GF-D8 (cell line): ENCODE measurements at regions not wholly inside any gene's neighbourhood (a gene's known extent, or its start where the extent isn't known, plus 50 kb on each side); places are given as distances from the start of the nearest gene placed in this dataset.

ENCODE experiments used
- DNase-seq: peaks from one replicate; lab custom pipeline; 2025; lab: John Stamatoyannopoulos, UW

DNA sequence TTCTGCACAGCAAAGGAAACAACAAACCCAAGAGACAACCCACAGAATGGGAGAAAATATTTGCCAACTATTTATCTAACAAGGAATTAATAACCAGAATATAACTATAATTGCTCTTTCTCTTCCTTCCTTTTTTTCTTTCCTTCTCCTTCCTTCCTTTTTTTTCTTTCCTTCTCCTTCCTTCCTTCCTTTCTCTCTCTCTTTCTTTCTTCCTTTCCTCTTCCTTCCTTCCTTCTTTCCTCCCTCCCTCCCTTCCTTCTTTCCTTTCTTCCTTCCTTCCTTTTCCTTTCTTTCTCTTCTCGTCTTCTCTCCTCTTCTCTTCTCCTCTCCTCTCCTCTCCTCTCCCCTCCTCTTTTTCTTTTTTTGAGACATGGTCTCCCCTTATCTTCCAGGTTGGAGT lies 345.4 kb upstream of the ARRDC4 start:
- no peak for DNase-seq

GRCh38 chr15:97623091-97623661 lies 337.3 kb upstream of the ARRDC4 start:
- no peak for DNase-seq

GRCh38 chr15:97627634-97628033 lies 332.9 kb upstream of the ARRDC4 start:
- DNase-seq = no peak

DNA sequence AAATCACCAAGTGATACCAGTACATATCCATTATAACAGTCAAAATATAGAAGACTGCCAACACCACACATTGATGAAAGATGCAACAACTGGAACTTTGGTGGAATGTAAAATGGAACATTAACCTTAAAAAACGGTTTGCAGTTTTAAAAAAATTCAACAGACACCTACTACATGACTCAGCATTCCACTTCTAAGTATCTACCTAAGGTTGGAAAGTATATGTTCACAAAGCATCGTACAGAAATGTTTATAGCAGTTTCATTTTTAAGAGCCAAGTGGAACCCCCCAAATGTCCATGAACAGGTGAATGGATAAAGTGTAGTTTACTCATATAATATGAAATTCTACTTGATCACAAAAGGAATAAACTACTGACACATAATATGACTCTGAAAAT lies 314.7 kb upstream of the ARRDC4 start:
- no peak for DNase-seq

GRCh38 chr15:97648728-97649127 lies 311.8 kb upstream of the ARRDC4 start:
- DNase-seq = no peak

DNA sequence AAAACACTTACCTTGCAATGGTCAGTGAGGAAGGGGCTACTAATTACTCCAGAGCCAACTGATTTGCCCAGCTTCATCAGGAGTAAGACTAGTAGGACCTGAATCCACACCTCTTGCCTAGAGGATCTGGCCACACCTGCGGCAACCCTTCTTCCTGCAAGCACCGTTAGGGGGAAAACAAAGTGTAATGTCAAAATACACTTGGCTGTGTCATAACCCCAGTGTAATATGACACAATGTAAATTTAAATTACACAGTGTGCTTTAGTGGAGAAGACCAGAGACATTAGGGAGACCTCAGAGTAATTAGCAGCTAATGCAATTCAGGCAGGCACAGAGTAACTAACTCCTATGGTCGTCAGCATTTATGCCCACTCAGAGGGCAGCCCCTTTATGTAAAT lies 308.5 kb upstream of the ARRDC4 start:
- no peak for DNase-seq

DNA sequence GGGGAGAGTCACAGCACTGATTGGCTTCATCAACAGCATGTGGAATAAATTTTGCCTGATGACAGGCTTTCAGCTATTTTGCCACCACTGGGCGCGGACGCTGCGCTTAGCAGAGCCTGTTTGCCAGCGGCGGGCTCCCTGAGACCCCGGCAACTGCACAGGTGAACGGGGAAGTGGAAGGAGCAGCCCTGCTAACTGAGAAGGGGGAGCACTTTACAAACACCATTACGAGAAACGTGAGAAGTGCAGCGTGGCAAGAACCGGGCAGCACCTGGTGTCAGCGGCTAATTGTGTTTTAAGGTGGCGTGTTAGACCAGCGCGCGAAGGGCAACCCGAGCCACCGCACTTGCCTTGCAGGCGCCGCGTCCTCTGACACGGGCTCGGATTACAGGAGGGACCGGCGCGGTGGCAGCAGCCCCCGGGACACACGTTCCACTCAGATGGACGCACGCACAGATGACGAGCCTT lies 307.8 kb upstream of the ARRDC4 start:
- no peak for DNase-seq

DNA sequence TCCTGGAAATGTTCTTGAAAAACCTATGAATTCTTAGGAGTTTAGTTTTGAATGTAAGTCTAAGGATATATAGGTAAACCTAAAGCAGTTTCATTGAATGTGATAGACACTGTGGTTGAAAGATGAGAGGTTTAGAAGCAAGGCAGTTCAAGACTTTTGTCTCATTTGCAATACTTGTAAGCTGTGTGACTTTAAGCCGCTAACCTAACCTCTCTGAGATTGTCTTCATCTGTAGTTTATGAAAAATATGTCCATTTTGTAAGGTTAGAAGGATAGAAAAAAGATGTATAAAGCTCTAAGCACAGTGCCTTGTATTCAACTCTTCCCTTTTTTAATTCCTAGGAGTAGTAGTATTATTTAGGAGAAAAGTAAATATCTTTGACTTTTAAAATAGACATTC lies 306.6 kb upstream of the ARRDC4 start:
- DNase-seq = no peak

GRCh38 chr15:97654481-97655076 lies 305.9 kb upstream of the ARRDC4 start:
- no peak for DNase-seq

DNA sequence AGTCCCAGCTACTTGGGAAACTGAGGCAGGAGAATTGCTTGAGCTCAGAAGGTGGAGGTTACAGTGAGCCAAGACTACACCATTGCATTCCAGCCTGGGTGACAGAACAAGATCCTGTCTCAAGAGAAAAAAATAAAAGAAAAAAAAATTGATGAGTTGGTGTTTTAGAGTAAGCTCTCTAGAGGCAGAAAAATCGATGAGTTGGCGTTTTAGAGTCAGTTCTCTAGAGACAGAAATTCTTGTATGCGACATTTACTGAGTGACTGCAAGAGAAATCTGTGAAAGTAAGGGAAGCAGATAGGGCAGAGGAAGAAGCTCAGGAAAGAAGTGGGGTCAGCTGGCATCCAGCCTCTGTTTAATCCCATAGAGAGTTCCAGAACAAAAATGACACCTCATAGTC lies 298.7 kb upstream of the ARRDC4 start:
- no peak for DNase-seq

DNA sequence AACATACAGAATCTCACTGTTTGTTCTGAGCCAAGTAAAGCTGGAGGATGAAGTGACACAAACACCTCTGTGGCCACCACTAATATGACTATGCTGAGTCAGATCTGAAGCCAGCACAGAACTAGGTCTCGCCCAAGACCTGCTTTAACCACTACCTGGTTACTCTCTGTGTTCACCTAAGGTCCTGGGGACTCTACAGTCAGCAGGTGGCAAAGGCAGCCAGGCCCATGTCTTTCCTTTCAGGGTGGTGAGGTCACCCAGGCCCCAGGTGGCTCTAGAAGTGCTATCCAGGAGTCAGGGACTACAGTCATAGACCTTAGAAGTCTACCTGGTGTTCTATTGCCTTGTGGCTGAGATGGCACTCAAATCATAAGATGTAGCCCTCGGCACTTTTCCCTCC lies 287.9 kb upstream of the ARRDC4 start:
- no peak for DNase-seq

DNA sequence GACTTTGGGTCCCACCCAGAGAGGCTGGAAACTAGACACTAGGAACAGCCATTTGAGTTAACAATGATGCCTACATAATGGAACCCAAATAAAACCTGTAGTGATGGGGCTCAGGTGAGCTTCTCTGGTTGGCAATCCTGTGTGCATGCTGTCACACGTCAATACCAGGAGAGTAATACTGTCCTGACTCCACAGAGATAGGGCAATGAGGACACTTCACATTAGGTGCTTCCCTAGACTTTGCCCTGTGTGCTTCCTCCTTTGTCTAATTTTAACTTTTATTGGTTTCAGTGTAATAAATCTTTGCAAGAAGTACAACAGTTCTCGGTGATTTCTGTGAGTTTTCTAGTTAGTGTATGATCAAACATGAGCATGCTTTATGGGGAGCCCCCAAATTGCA lies 281.8 kb upstream of the ARRDC4 start:
- DNase-seq = no peak

- DNase-seq = no peak
Measured at GRCh38 chr15:97679106-97679688, 281.3 kb upstream of the ARRDC4 start.

- no peak for DNase-seq
Measured at GRCh38 chr15:97680606-97681220, 279.8 kb upstream of the ARRDC4 start.

- peak; percentile 66 for DNase-seq
Measured at GRCh38 chr15:97683831-97684230, 276.7 kb upstream of the ARRDC4 start.

- peak; percentile 85 for DNase-seq
Measured at GRCh38 chr15:97684249-97684648, 276.3 kb upstream of the ARRDC4 start.

DNA sequence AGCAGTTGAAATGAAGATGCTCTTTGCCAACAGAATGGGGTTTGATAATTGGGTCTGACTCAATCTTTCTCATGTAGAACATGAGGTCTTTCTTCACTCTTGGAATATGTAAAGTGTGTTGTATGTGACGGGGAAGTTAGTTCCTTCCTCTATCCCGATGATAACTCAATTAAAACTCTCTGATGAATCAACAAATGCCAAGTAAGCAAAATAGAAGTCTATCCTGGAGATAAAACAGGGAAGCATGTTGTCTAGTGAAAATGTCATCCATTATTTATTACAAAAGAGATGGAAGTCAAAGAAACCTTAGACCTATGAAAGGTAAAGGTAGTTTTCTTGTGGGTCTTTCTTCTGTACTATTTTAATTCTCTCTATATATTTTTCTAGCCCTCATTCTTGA lies 274.2 kb upstream of the ARRDC4 start:
- no peak for DNase-seq

DNA sequence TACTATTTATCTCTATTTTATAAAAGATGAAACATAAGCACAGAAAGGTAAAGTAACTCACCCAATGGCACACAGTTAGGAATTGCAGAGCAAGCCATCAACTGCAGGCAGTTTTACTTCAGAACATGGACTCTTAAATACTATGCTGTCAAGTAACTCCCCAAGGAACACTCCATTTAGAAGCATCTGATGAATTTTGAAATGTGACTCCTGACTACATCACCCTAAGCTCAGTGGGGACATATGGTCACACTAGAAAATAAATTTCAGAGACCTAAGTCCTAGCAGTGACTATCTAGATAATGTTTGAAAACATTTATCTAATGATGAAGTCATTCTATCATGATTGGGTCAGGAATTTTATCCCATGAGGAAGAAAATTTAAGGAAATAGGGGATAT lies 272.8 kb upstream of the ARRDC4 start:
- no peak for DNase-seq

- DNase-seq = no peak
Measured at GRCh38 chr15:97688177-97688576, 272.3 kb upstream of the ARRDC4 start.

DNA sequence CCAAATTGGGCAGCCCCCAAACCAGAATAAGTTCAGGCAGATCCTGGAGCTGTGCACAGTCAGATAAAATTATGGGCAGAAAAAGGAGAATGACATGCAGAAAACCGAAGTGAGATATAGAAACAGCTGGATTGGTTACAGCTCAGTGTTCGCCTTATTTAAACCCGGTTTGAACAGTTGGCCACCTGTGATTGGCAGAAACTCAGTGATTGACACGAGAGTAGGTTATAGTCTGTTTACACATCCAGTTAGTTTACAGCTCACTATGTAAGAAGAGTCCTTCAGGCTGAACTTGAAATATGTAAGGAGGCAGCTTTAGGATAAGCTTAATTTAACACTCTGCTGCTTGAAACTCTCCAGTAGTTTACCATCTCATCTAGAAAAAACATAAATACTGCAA lies 271.6 kb upstream of the ARRDC4 start:
- DNase-seq = no peak

GRCh38 chr15:97691078-97691477 lies 269.4 kb upstream of the ARRDC4 start:
- no peak for DNase-seq

DNA sequence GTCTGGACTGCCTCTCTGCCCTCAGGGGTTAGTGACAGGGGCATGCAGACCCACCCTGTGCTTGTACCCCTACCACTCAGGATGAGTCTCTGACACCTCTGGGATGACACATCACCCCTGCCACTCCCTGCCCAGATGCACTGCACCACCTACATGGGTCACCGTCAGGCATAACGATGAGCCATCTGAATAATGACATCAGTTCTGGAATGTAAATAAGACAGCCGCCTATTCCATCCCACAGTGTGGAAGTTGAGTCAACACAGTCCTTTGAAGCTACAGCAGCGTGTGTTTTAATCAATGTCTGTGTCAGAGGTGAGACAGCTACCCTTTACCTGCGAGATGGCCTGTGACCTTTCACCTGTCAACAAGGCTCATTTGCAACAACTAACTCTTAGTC lies 268.7 kb upstream of the ARRDC4 start:
- DNase-seq = no peak

DNA sequence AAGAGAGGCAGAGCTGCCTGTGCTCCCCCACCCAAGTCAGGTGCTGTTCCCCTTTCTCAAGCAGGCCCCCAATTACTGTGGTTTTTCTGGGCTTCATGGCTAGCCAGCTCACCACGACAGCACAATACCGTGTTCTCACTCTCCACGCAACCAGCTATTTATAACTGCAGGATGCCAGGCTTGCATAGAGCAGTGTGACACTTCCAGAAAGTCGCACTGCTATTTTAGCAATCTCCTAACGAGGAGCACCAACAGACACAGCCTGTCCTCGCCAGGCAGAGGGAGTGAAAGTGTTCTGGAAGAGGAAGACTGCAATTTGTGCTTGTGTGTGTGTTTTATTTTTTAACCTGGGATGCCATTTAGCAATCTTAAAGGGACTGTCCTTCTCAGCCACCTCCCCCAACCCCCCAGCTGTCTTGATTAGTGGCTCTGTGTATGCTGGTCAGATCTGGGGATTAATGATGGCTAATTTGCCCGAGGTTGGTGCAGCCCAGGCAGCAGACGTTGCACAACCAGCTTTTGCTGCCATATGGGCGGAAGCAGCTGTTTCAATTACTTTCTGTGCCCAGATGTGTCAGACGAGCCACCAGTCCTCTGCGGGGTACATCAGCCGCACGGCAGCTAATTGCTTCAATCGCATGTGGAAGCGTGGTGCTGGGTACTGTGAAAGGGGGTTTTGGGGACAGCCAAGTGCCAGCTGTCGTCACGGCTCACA lies 268.0 kb upstream of the ARRDC4 start:
- DNase-seq = peak; percentile 14
